HL-60/S4 (cell line): ENCODE measurements at regions not wholly inside any gene's neighbourhood (a gene's known extent, or its start where the extent isn't known, plus 50 kb on each side); places are given as distances from the start of the nearest gene placed in this dataset.

Experiments used
- in situ Hi-C: fragments of 300-500 bp; cut with MboI; formaldehyde crosslinking; loops from 2 replicates; pipeline ENCODE4 v1.14.3; 2022; ENCODE audit warnings: low sequenced_read_pairs

DNA sequence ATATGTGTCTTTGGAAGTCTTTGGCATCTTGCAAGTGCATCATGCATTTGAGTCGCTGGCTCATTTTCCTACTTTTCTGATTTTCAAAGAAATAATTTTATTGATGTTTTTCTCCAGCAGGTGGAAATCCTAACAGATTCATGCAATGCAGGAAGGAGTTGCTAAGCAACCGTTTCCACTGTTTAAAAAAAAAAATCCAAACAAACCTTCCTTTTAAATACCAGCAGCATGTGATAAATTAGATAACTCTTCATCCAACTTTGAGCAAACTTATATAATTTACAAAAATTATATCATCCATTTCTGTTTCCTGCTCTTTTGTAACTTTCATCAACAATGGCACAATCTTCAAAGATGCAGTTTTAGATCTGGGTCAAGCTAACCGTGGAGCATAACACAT lies 364.1 kb downstream of the MFSD1 start:
- in situ Hi-C loops = no loop called here

DNA sequence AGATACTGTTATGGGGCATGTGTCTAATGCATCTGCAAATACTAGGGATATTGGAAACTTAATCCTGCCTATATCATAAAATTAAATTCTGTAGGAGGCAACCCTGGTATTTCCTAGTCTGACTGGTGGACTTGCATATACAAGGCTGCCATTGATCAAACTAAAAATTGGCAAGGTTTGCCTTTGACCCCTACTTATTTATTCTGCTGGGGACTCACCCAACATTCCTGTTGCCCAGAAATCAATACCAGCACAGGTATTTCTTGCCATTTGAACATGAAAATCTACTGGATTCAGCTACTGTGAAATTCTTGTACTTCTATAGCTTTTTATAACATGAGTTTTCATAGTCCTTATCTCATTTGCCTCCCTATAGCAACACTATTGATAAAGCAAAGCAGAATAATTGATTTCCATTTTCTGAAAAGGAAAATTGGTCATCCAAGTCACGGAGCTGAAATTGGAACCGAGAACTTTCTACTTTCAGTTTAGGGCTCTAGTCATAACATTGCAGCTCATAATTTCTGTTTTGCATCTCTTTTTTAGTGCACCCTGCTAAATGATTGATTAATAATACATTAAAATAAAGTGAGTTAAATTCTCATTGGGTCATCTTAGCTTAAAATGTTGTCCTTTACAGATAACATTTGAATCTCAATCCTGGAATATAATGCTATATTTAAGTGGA lies 365.2 kb downstream of the MFSD1 start:
- in situ Hi-C loops = no loop called here

DNA sequence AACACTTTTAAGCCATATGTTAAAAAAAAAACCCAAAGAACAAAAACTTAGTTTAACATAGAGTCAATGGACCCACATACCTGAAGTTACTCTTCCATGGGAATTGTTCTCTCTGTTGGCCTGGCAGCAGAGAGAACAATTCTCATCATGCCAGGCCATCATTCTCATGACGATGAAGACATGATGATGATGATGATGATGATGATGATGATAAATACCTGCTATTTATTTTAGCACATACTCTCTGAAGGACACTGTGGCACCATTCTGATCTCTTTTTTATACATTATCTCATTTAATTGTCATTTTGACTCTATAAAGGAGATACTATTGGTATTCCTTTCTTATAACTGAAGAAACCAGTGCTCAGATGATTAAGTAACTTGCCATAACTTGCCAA lies 366.9 kb downstream of the MFSD1 start:
- in situ Hi-C loops = no loop called here

DNA sequence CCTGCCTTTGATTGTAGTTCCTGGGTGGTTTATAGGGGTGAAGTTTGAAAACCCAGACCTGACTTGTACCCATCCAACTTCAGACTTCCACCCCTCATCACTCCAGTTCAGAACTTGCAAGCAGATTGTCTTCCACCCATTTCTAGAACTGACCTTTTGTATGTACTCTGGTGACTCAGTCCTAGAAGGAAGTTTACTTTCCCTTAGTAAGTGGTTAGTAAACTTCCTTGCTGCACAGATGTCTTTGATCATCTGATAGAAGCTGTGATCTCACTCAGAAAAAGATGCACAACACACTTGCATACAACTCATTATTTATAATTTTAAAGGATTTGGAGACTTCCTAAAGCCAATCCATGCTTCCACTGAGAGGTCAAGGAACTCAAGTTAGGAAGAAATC lies 368.0 kb downstream of the MFSD1 start:
- in situ Hi-C loops = no loop called here

DNA sequence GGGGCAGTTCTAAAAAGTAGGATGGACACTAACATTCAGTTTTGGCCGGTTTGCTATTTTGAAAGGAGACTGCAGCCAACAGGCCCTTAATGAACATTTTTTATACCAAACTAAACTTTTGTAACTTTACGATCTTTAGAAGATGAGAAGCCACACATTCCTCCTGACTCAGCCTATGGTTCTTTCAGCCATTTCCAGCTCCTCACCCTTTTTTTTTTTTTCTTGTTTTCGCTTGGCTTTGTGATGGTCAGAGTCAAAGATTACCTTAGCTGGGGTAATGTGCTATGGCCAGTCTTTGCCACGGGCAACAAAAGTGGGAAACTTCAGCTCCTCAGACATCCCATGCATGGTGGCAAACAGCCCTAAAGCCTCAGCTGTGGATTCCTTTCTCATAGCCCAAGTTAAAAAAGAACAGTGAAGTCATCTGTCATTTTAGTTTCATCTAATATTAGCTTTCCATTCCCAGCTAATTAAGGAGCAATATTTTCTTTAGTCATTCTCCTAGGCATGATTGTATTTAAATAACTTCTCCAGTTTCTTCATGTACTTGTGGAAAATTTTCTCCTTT lies 368.7 kb downstream of the MFSD1 start:
- in situ Hi-C loops = no loop called here

DNA sequence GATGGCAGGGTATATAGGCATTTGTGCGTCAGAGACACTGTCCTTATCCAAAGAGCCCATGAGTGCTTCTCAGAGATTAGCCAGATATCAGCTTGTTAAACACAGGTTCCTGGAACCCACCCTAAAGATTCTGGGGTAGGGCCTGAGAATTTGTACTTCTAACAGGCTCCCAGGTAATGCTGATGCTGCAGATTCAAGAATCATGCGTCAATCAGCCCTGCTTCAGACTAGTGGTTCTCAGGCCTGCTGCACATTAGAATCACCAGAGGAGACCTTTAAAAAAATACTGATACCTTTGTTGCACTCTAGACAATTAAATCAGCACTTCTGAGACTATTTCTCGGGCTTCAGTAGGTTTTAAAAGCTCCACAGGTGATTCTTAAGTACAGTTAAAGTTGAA lies 369.5 kb downstream of the MFSD1 start:
- in situ Hi-C loops = no loop called here

DNA sequence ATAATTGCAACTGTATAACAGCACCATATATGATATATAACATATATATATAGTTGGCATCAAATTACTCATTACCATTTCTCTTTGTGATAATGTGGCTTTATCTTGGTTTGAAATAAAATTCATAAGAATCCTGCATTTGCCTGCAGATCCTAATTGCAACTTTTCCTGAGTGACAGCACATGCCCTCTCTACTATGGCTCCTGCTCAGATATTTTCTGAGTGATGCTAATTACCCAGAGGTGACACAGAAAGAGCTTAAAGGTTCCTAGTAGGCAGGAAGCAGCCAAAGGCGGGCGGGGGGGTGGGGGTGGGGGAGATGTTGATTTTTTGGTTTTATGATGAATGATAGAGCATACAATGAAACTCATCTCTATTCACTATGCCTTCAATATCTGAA lies 370.6 kb downstream of the MFSD1 start:
- in situ Hi-C loops = no loop called here

DNA sequence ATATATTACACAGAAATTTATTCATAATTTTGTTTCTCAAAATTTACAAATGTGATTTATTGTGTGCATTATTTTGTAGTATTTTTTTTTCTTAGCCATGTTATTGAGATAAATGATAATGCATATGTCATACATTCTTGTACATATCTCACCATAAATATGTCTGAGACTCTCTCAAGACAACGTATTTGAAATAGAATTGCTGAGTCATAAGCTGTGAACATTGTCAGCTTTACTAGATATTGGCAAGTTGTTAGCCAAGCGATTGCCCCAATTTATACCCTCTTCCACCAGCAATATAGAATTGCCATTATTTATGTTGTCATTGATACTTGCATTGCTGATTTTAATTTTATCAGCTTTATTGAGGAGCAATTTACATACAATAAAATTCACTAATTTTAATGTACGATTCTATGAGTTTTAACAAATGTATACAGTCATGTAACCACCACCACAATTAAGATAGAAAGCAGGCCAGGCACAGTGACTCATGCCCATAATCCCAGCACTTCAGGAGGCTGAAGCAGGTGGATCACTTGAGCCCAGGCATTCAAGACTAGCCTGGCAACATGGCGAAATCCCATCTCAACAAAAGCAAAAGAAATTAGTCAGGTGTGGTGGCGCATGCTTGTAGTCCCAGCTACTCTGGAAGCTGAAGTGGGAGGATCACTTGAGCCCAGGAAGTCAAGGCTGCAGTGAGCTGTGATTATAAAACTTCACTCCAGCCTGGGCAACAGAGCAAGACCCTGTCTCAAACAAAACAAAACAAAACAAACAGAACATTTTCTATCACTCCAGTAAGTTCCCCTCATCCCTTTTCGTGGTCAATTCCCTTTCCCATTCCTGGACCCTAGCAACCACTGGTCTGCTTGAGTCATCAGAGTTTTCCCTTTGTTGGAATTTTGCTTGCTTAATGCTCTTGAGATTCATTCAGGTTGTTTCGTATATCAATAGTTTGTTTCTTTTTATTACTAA lies 373.1 kb downstream of the MFSD1 start:
- in situ Hi-C loops = no loop called here

DNA sequence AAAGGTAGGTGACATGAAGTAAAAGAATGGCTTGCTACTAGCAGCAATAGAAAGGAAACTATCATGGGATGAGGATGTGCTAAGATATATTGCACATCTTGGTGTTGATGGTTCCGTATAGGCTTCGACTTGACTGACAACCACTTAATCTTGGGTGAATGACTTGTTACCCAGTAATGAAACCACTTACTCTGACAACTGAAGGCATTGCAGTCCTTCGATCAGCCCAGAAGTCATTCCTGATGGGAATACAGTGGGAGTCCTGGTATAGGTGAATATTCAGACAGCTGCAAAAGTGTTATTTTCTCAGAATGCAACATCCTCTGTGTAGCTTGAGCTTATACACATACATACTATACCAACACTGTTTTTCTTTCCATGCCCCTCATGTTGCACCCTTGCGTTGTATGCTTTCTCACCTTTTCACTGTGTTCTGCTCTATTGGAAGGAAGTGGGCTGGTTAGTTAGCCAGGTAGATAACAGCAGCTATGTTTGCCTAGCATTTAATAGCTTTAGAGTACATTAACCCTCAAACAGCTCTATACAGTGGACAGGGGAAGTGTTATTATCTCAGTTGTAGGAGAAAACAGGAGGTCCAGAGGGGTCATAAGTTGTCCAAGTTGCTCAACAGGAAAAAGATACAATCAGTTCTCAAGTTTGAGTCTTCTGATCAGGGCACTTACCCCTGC lies 376.5 kb downstream of the MFSD1 start:
- in situ Hi-C loops = no loop called here

DNA sequence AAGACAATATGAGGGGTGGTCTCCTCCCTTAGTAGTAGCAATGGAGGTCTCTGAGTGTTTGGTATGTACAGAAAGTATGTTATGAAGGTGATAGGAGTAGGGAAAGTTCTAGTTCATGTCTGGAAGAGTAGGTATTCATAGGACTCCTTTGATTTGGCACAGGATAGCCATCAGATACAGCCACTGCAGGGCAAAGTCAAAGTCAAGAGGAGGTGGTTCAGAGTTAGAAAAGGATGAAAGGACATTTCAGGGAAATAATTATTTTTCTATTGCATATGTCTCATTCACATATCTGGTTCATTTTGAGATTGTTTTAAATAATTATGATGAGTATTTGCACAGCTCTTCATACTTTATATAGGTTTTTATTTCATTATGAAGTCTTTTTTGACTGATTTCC lies 381.1 kb downstream of the MFSD1 start:
- in situ Hi-C loops = no loop called here

DNA sequence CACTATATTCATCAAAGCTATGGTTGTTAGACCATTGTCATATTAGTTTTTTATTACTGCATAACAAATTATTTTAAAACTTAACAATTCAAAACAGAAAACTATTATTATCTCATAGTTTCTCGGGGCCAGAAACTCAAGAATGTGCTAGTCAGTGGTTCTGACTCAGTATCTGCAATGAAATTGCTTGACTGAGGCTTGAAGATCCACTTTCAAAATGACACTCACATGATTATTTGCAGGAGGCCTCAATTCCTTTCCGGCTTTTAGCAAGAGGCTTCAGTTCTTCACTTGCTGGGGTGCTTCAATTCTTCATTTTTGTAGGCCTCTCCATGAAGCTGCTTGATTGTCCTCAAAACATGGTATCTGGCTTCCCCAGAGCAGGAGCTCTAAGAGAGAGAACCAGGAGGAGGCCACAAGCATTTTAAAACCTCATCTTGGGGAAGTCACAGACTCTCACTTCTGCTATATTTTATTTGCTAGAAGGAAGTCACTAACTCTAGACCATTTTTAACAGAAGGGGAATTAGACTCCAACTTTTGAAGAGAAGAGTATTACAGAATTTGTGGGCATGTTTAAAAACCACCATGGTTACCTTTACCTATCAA lies 383.7 kb downstream of the MFSD1 start:
- in situ Hi-C loops = no loop called here

DNA sequence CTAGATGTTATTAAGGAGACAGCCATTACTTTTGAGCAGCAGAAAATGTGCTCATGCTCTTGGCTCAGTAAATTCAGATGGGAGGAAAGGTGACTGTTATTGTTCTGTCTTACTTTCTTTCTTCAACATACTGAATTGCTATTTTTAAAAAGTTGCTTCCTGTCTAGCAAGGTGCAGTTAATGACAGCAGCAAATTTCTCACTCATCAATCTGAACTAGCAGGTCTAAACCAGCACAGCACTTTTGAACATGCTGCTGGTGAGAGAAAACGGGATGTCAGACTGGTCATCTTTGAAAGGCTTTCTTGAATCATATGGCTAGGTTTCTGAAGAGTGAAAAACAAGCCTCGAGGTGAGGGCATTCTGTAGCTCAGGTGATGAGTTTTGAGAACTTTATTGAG lies 384.7 kb downstream of the MFSD1 start:
- in situ Hi-C loops = no loop called here

DNA sequence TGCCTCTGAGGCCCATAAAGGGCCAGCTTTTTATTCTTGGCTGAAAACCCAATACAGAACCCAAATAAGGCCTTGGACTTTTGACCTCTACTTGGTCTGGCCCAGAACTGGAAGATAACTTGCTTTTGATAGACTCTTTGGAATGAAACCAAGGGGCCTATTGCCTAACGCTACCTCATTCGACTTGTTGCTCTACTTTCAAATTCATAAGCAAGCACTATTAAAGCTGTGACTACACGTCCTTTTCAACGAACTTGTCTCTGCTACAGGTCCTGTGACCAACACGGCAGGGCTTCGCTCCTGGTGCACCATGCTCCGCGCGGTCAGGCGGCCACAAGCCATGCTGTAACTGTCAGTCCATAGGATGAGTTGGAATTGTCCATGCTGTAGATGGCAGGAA lies 385.4 kb downstream of the MFSD1 start:
- in situ Hi-C loops = no loop called here

DNA sequence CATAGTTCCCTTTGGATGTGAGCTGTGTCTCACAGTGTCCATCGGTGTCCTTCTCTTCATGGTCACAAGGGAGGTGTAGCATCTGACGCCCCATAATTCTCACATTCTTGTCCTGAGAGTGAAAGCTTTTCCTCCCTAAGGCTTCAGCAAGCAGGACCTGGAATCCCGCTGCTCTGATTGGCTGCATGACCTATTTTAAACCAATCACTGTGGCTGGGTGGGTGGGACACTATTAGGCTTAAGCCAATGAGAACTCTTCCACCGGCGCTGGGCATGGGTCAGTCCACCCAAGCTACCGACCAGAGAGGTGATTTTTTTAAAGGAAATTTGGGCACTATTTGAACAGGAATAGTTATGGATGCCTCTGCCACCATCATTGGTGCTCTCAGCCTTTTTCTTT lies 385.9 kb downstream of the MFSD1 start:
- in situ Hi-C loops = no loop called here

DNA sequence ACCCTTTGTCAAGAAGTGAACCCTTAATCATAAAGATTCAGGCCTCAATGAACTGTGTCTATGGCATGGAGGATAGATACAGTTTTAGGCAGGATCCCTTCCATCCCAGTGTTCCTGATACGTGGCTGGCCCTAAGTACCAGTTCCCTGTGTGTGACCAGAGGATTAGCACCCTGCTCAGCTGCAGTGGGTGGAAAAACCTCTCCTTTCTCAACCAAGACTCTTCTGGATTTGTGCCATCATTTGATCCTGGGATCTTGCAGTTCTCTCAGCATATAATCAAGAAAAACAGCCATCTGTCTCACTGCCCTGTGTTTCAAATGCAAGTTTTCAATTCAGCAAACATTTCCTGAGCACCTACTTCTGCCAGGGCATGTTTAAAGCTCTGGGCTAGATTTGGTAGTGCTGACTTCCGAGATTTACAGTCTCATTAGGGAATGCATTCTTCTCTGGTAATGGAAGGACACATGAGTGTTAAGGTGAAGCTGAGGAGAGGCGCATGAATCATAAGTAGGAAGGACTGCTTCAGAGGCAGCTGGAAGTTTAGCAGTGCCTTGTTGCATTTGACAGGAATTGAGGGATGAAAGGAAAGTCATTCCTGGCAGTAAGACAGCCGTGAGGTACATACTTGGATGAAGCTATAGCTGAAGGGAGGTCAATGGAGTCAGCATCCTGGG lies 388.3 kb downstream of the MFSD1 start:
- in situ Hi-C loops = no loop called here

DNA sequence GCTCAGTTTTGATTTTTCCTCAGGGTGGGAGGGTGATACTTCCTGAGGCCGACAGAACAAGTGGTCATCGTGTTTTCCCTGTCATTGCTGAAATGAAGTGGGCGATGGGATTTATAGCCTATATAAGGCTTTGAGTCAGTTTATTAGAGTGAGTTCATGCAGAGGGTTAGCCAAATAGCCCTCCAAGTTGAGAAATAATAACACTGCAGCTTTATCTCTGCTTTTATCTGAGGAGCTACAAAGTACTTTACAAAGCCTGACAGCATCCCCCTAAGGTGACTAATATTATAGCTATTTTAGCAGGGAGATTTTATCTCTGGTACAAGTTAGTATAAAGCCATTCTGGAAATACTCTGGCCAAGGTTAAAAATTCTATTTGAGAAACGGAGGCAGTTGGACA lies 389.6 kb downstream of the MFSD1 start:
- in situ Hi-C loops = no loop called here

DNA sequence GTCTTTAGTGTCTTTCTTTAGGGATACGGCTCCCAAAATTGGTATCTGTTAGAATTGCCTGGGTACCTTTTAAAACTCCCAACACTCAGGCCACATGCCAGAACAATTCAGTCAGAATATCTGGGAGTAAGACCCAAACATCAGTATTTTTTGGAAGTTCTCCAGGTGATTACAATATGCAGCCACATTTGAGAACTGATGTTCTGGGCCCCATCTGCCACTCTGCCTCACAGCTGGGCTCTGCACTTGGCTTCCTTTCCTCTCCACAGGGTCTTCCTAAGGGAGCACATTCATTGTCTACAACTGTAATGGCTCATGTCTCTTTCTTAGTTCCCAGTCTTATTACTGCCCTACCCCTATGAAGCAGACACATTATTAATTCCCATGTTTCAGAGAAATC lies 394.5 kb downstream of the MFSD1 start:
- in situ Hi-C loops = no loop called here

DNA sequence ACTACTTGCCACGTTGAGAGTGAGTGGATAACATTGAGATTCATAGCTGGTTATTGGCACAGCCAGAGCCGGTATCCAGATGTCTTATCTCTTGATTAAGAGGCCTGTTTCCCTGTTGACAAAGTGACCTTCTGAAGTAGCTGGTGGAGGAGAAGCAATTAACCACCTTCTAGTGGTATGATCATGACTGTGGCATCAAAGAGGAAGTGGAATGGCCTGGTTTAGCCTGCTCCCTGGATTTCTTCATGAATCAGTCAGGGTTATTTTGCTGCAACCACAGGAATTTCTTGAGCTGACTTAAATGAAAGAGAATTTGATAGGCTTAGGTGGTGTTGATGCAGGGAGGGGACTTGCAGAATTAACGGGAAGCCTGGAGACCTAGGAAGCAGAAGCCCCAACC lies 398.3 kb downstream of the MFSD1 start:
- in situ Hi-C loops = no loop called here

DNA sequence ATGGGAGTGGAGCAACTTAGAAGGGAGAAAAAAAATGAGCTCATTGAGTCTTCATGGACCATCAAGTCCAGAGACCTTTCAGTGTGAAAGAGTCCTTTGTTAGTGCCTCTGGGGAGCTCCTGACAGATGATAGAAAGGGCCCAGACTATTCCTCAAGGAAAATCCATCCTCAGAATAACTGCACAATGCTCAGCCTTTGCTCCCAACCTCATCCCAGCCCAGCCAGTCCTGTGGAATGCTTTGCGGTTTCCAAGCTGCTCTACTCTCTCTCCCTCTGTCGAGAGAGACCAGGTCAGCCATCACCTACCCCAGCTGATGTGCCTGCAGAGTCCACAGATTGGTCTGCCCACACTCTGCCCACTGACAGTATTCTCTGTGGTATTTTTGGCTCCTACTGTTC lies 406.2 kb downstream of the MFSD1 start:
- in situ Hi-C loops = no loop called here

DNA sequence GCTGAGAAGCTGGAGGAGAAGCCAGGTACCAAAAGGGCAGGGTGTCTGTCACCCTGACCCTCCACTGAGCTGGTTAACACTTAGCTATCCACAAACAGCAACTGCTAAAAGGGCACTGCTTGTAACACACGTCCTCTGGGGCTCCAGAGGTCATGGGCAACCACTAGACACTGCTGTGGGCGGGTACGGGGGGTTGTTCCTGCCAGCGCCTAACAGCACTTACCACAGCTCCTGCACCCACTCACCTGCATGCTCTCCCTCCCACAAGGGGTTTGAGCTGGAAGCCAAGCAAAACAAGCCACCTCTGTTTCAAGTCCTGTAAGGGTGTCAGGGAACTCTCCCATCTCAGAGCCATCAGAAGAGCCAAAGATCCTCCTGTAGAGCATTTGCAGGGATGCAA lies 407.6 kb downstream of the MFSD1 start:
- in situ Hi-C loops = no loop called here
